HG03139 (cell line): ENCODE measurements at regions not wholly inside any gene's neighbourhood (a gene's known extent, or its start where the extent isn't known, plus 50 kb on each side); places are given as distances from the start of the nearest gene placed in this dataset.
"Not testable (repeated sequence)": the region's sequence is repeated elsewhere in the genome, so short reads cannot be mapped to it uniquely, and the experiment has no call there.

Experiments used
- ATAC-seq: cut with Tn5 transposase; IDR thresholded peaks from one replicate; pipeline ENCODE4 v1.9.1; 2021; ENCODE audit not compliant: unreplicated experiment

DNA sequence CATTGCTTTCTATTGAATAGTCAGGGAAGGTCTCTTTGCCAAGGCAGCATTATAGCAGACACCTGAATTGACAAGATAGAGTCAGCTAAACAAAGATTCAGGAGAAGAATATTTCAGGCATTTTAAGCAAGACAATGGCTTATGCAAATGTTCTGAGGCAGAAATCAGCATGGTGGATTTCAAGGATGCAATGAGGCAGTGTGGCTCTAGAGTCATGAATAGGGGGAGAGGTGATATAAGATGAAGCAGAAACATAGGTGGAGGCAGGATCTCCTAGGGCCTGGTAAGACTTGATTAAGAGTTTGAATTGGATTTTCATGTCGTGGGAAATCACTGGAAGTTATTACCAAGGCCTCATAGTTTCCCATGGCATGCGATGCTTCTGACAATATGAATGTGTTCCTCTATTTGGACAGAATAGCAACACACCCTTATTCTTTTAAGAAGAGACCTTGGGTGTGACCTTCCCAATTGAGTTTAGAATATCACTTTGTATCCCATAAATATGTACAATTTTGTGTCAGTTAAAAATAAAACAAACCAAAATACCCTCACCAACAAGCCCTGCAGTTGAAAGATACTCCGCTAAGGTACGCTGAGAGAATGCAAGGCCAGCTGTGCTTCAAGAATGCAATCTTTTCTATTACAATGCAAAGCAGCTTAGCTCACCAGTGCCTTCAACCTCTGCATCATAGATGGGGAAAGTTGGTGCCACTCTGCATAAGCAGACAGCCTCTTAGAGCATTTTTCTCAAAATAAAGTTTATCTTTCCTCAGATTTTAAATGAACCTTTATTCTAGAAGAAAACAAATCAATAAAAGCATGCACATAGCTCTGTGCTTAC lies 139.6 kb upstream of the SALL1 start:
- ATAC-seq: no peak

DNA sequence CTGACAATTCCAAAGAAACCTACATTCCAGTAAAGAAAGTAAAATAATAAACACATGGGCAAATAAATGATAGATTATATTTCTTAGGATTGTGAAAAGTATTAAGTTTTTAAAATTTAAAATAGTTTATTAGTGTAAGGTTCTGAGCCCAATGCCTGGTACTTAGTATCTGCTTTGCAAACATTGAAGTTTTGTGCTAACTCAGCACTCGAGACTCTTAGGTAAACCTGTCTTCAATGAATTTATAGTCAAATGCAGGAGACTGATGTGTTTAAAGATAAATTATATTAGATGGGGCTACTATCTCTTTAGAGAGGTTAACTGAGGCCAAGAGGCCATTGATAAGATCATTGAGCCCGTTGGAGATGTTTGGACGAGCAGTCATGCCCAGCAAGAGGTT lies 138.3 kb upstream of the SALL1 start:
- ATAC-seq: no peak

DNA sequence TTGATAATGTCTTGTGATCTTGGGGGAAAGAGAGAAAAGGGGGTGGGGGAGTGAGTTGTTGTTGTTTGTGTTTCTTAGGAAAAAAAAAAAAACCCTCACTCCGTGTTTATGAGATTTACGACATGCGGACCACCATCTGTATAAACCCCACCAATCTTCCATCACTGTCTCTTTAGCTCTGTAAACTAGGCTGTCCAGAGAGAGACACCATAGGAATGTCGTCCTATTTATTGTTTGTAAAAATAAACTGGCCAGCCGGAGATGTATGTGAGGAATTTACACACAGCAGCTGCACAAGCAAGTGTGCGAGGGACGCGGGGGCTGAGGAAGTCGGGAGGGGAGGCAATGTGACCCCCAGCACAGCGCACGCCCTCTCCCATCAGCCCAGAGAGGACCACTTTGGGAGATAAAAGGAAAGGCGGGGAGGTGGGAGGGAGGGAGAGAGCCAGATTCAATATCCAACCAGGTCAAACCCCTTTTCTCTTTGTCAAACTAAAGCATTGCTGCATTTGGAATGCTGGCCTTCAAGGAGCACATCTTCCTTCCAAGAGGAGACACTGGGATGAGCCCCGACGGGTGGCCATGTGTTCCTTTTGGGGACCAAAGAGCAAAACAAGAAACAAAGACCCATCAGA lies 136.2 kb upstream of the SALL1 start:
- no peak for ATAC-seq

DNA sequence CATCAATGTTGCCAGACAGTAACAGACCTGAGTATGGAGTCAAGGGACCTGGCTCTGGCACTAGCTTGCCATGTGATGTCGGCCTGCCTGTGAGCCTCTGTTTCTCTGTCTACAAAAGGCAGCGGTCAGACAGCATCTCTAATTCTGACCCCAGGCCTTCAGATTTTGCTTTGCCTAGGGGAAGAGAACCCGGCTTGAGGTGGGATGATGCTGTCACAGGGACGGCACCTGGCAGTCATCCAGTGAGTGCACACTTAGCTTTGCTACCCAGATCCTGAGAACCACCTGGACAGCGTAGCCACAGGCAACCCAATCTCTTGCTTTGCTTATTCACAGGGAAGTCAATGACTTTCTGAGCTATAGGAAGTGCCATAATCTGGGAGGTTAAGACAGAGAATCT lies 135.2 kb upstream of the SALL1 start:
- ATAC-seq: no peak

DNA sequence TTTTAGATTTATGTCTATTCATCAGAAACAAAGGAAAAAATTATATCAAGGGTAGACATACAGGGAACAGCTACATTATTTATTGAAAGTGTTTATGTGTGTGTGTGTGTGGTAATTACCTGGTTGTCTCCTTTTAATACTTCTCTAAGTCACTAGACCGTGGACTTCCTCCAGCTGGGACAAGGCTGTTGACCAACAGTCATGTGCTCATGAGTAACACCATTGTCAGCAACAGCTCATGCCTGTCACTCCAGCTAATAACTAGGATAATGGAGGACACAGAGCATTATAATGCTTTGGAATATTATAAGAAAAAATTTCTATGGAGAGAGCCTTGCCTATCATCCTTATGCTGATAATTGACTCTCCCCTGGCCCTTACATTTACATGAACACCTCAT lies 125.3 kb upstream of the SALL1 start:
- no peak for ATAC-seq

DNA sequence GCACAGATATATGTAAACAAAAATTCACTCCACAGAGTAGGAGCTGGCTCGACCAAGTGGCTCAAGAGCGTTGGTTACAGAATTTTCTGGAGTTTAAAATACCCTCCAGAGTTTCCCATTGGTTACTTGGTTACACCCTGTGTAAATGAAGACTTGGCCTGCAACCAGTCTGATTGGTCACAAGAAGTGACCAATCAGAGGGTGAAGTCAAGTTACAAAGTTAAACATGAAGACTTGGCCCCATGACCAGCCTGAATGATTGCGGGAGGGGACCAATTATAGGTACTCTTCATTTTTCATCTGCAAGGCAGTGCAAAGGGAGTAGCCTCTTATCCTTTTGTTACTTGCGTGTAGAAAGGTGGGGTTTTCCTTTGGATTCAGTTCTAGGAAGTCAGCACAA lies 121.3 kb upstream of the SALL1 start:
- ATAC-seq: no peak

DNA sequence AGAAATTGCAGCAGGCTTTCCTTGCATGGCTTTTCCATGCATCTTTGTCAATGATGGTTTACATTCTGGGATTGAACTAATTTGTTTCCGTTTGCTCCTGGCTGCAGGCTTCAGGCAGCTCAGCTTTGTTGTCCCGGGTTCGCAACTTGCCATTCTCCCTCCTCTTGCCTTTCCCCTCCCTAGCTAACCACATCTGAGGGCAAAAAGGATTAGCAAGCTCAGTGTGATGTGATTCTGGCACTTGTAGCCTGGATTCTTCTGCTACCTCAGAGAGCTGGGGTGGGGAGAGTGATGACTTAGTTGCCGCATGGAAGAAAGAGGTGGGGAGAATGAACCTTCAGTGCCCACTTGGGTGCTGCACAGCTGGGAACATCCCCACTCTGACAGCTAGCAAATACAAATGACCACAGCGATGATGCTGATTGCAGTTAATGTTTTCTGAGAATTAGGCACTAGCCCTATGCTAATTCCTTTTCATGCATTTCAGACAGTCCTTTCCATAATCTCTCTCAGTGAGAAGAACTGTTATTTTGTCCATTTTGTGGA lies 120.2 kb upstream of the SALL1 start:
- no peak for ATAC-seq

DNA sequence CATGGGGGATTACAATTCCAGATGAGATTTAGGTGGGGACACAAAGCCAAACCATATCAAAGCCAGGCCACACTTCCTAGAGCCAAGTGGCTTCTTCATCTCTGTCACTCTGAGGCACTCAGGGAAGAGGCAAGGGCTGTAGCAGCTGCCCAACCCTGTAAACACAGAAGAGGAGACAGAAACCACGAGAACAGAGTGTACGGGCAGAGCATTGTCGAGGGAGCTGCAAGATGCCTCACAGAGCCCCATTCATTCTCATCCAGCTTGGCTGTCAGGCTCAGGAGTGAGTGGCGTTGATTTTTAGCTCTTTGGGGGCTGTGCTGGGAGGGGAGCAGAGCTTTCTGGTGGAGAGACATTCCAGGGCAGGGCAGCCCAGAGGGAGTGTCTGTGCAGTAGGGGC lies 117.2 kb upstream of the SALL1 start:
- no peak for ATAC-seq

DNA sequence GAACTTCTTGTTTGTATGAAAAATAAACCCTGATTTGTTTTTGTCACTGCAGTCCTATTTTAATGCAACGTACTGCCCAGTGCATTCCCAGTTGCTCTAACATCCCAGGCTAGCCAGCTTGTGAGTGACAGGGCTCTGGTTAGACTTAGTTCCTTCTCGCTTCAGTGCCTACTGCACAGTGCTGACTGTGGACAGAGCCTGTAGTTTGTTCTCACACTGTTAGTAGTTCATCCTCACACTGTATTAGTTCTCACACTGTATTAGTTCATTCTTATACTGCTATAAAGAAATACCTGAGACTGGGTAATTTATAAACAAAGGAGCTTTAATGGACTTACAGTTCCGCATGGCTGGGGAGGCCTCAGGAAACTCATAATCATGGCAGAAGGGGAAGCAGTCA lies 116.6 kb upstream of the SALL1 start:
- ATAC-seq: no peak

DNA sequence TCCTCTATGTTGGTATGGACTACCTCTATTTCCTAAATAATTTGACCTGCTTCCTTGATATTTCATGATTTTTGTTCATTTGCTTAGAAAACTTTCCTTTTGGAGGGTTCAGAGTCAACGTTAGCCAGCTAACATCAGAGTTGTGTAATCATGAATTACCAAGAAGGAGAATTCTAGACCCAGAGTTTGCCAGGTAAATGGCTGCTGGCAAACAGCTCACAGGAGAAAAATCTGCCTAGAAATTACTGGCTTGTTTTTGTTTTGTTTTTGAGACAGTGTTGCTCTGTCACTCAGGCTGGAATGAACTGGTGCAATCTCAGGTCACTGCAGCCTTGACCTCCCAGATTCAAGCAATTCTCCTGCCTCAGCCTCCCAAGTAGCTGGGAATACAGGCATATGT lies 111.4 kb upstream of the SALL1 start:
- ATAC-seq: no peak

DNA sequence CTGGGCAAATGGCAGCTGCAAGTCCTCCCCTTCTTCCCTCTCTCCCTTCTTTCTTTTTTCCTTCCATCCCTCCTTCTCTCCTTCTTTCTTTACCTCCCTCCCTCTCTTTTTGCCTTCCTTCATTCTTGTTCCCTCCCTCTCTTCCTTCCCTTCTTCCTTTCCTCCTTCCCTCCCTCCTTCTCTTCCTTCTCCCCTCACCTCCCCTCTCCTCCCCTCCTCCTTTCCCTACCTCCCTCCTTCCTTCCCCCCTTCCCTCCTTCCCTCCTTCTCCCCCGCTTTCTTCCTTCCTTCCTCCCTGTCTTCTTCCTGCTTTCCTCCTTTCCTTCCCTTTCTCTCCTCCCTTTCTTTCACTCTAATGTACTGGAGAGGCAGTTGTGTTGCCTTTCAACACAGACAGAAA lies 110.8 kb upstream of the SALL1 start:
- ATAC-seq: no peak

DNA sequence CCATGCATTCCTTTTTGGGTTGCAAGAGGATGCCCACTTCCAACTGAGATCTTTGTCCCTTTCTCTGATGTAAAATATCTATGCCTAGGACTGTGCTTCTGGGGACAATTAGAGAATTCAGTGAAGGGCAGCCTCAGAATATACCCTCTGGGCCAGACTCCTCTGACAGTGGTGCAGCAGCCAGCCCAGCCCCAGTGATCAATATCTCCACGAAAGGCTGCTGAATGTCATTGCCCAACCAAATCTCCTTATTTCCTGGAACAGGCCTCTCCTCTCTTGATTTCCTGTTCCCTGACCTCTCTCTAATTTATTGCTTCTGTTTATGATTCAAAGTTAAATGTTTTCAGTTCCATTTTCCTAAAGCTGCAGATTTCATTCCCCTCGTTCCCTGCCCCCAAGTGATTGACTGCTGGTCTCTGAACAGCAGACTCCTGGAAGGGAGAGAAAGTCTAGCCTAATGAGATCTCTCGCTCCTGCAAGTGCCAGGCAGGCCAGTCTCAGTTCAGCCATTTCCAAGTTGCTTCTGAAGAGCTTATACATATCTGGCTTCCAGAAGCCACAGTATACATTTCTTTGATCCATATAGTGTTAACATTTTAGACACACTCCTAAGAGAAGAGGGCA lies 104.4 kb upstream of the SALL1 start:
- ATAC-seq: no peak

DNA sequence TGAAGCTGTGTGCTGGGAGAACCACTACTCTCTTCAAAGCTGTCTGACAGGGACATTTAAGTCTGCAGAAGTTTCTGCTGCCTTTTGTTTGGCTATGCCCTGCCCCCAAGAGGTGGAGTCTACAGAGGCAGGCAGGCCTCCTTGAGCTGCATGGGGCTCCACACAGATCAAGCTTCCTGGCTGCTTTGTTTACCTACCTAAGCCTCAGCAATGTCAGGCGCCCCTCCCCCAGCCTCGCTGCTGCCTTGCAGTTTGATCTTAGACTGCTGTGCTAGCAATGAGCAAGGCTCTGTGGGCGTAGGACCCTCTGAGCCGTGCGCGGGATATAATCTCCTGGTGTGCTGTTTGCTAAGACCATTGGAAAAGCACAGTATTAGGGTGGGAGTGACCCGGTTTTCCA lies 103.3 kb upstream of the SALL1 start:
- ATAC-seq: not testable (repeated sequence)

DNA sequence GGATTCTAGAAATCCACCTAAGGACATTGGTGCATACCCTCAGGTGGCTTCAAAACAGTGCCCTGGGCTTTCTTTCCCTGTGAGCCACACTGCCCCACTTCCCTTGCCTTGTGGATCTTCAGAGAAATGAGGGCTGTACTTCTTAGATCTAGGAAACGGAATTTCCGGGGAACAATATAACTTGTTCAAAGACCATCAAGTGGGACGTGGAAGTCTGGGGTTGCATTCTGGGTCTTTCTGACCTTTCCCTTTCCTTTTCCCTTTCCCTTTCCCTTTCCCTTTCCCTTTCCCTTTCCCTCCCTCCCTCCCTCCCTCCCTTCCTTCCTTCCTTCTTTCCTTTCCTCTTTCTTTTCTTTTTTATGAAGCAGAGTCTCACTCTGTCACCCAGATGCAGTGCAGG lies 97.1 kb upstream of the SALL1 start:
- no peak for ATAC-seq

DNA sequence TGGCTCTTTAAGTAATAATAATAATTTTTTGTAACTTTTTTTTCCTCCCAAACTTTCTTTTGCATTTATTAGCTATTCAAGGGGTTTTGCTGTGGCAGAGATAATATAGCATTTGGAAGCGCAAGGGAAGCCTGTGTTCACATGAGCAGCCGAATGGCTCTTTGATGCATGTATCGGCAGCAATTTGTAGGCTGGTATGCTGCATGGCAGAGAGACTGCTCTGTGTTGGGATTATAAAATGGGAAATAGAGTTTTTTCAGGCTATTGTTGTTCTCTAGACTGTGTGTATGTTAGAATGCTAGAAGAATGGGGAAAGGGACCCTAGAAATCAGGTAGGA lies 94.6 kb upstream of the SALL1 start:
- ATAC-seq: no peak

DNA sequence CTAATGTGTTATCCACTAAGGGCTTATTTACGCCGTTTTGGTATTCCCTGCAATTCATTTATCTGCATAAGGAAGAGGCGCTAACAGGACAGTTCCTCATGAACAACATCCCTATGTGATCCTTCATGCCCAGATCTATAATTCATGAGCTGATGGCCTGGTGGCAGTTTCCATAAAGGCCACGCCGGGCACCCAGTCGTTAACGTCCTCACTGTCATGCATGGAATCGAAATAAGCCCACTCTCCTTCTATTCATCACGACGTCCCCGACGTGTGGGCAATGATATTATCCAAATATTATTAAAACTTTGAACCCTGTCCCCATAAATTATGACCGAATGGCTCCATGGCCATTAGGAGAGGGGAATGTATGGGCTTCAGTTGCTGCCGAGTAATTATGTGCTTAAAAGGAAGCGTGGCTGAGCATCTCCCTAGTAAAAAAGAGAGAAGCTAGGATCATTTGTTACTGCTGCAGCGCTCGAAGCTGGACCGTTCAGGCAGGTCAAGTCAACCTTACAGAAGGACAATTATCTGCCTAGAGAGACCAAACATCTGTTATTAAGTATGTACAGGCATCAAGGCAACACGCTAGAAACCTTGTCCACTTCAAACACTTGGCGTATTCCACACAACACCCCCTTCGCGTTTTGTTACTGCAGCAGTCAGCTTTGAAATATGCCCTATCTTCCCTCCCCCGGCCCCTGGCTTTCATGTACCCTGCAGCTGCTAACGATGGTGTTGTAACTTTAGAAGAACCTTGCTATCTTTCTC lies 94.0 kb upstream of the SALL1 start:
- ATAC-seq: no peak

DNA sequence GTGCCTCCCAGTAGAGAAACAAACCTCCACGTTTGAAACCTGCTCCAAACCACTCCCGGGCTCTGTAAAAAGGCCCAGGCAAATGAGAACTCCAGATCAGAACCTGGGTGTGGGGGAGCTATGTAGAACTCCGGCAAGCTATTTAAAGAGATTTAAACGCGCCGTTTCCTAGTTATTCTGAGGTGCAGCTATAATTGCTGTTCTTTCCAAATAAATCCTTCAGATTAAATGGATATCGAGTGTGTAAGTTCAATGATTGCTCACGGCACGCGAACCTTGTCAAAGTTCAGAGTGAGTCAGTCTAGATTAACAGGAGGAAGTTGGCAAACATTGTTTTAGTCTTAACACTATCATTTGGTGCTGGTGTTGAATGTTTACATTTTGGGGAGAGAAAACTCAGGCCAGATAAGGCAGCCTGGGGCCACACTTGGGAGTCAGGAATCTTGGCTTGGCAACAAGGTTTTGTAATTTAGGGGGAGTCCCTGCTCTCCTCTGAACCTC lies 92.9 kb upstream of the SALL1 start:
- ATAC-seq: no peak

DNA sequence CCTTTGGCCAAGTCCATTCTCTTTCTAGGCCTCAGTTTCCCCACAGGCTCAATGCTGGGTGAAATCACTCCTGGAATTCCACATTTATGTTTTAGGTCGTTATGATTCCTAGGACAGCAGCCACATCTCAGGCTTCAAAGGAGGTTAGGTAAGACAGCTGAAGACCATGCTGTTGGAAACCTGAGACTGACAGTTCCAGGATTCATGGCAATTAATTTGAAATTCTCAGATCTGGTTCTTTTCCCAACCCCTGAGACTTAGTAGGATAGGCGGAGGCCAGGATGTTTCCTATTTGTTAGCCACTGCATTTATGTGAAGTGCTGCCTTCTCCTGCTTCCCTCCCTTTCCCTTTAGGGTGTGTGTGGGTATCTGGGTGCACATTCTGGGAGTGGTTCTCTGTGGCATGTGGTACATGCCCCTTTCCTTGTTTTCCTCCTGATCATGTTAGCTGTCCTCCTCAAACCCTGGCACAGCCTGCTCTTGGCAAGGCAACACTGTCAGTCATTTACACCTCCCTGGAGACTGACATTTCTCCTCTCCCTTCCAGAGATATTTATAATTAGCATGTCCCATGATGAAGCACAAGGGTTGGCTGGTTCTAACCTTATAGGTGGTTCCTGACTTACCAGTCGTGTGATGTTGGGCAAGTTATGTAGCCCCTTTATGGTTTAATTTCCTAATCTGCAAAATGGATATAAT lies 91.4 kb upstream of the SALL1 start:
- ATAC-seq: no peak

DNA sequence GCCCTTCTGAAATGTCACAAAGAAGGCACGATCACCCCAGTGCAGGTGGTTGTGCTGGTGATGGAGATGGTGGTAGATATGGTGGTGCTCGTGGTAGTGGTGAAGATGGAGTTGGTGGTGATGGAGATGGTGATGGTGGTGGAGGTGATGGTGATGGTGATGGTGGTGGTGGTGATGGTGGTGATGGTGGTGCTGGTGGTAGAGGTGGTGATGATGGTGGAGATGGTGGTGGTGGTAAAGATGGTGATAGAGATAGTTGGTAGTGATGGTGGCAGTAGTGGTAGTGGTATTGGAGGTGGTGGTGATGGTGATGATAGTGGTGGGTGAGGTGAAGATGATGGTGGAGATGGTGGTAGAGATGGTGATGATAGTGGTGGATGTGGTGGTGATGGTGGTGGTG lies 88.1 kb upstream of the SALL1 start:
- ATAC-seq: no peak

DNA sequence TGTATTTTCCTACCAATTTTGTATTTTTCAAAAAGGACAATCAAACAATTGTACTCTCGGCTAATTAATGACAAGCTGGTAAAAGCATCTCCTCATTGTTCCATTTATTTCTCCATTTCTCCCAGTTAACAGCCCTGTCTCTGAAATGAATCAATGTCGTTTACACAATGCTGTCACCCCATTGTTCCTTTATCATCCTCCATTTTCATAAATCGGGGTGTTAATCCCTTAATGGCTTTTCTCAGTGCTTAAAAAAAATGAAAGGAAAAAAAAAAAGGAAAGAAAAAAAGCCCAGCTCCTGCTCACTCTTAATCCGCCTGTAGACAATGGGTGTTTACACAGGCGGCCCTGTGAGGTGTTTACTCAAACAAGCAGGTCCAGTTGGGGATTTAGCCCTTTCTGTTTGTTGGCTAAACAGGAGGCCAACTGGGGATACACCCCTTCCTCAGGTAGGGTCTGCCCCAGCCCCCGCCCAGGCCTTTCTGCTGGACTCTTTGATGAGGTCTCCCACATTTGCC lies 86.8 kb upstream of the SALL1 start:
- ATAC-seq: no peak
